ENCODE measurements at regions not wholly inside any gene's neighbourhood (a gene's known extent, or its start where the extent isn't known, plus 50 kb on each side); places are given as distances from the start of the nearest gene placed in this dataset.

- no peaks in the 10 kb centered on the region for H3K9me3 ChIP-seq (ENCODE audit: control insufficient read depth in 4 of 4, low read length in 3 of 4)
- H3K9ac ChIP-seq (ENCODE audit: low read depth in 1 of 2, low read length in 2 of 2) = no peak overlapping the region
- WGBS = 35% methylated on average over 3 of the region's 3 CpGs
- DNase-seq (ENCODE audit: low spot score) = no peak
- no peak overlapping the region for H3K4me3 ChIP-seq (ENCODE audit: low read depth in 1 of 3, low read length in 3 of 3)
- no peaks in the 10 kb centered on the region for H3K36me3 ChIP-seq (ENCODE audit: control insufficient read depth in 4 of 4, insufficient read depth in 3 of 4, low read depth in 1 of 4, low read length in 3 of 4)
- peak overlapping the region; percentile 70 to 90 for H3K27ac ChIP-seq (ENCODE audit: low read depth in 1 of 2, low read length in 2 of 2)
- H3K27me3 ChIP-seq (ENCODE audit: control insufficient read depth in 4 of 4, insufficient read depth in 4 of 4, low read length in 3 of 4) = no peaks in the 10 kb centered on the region
- TF ChIP-seq RAD21 (IDR thresholded peaks at IDR 0.05) = peak; percentile 19 to 43
- TF ChIP-seq REST (IDR thresholded peaks at IDR 0.05) = peak; percentile 38
- peak; percentile 39 for TF ChIP-seq MAX (IDR thresholded peaks at IDR 0.05)
- peak; percentile 40 to 70 for TF ChIP-seq RXRA (IDR thresholded peaks at IDR 0.05)
- peak; percentile 75 for TF ChIP-seq HNF4G (IDR thresholded peaks at IDR 0.05)
- TF ChIP-seq GABPA (IDR thresholded peaks at IDR 0.05 in 1 of 2, conservative IDR thresholded peaks at IDR 0.05 in 1 of 2) = no peak
- no peak for TF ChIP-seq FOXA1 (IDR thresholded peaks at IDR 0.05)
- TF ChIP-seq SP1 (IDR thresholded peaks at IDR 0.05) = peak; percentile 60
- peak; percentile 57 to 91 for TF ChIP-seq JUND (IDR thresholded peaks at IDR 0.05)
- peak; percentile 95 to 98 for TF ChIP-seq HNF4A (conservative IDR thresholded peaks at IDR 0.05)
- peaks cover 4 to 21% (median 17%) of the 10 kb centered on the region in 4 donors for H3K4me1 ChIP-seq (ENCODE audit: control insufficient read depth in 4 of 4, insufficient read depth in 4 of 4, low read length in 3 of 4)
These were observed 200.8 kb downstream of the CNTN3 start for GRCh38 chr3:74413547-74414241.

GRCh38 chr3:74410276-74410941, 204.1 kb downstream of the CNTN3 start:
- 83% methylated on average over 2 of the region's 2 CpGs for whole genome bisulfite sequencing

More at GRCh38 chr3:74410276-74410941, 204.1 kb downstream of the CNTN3 start:
- Histone ChIP-seq H3K4me3 (ENCODE audit: low read depth in 1 of 3, low read length in 3 of 3) (no peak overlapping the region), H3K9me3 (ENCODE audit: control insufficient read depth in 4 of 4, low read length in 3 of 4) (no peaks in the 10 kb centered on the region), H3K4me1 (ENCODE audit: control insufficient read depth in 4 of 4, insufficient read depth in 4 of 4, low read length in 3 of 4) (peaks cover 4 to 21% (median 17%) of the 10 kb centered on the region in 4 donors), H3K27ac (ENCODE audit: low read depth in 1 of 2, low read length in 2 of 2) (no peak overlapping the region), H3K9ac (ENCODE audit: low read depth in 1 of 2, low read length in 2 of 2) (no peak overlapping the region), H3K27me3 (ENCODE audit: control insufficient read depth in 4 of 4, insufficient read depth in 4 of 4, low read length in 3 of 4) (no peaks in the 10 kb centered on the region), H3K36me3 (ENCODE audit: control insufficient read depth in 4 of 4, insufficient read depth in 3 of 4, low read depth in 1 of 4, low read length in 3 of 4) (no peaks in the 10 kb centered on the region)
- no peak for DNase-seq (ENCODE audit: low spot score)
- TF ChIP-seq FOXA2 (IDR thresholded peaks at IDR 0.05) (no peak), JUND (IDR thresholded peaks at IDR 0.05) (no peak), EGR1 (IDR thresholded peaks at IDR 0.05; ENCODE audit: low read depth in 2 of 2) (no peak), HNF4A (conservative IDR thresholded peaks at IDR 0.05) (no peak), MAX (IDR thresholded peaks at IDR 0.05) (no peak), RXRA (IDR thresholded peaks at IDR 0.05) (no peak), SP1 (IDR thresholded peaks at IDR 0.05) (no peak), FOXA1 (IDR thresholded peaks at IDR 0.05) (no peak)
- TF ChIP-seq, protein P1, sequence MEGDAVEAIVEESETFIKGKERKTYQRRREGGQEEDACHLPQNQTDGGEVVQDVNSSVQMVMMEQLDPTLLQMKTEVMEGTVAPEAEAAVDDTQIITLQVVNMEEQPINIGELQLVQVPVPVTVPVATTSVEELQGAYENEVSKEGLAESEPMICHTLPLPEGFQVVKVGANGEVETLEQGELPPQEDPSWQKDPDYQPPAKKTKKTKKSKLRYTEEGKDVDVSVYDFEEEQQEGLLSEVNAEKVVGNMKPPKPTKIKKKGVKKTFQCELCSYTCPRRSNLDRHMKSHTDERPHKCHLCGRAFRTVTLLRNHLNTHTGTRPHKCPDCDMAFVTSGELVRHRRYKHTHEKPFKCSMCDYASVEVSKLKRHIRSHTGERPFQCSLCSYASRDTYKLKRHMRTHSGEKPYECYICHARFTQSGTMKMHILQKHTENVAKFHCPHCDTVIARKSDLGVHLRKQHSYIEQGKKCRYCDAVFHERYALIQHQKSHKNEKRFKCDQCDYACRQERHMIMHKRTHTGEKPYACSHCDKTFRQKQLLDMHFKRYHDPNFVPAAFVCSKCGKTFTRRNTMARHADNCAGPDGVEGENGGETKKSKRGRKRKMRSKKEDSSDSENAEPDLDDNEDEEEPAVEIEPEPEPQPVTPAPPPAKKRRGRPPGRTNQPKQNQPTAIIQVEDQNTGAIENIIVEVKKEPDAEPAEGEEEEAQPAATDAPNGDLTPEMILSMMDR (IDR thresholded peaks at IDR 0.05; ENCODE audit: low read depth, low read length, missing input control) = no peak
- TF ChIP-seq, protein P2, sequence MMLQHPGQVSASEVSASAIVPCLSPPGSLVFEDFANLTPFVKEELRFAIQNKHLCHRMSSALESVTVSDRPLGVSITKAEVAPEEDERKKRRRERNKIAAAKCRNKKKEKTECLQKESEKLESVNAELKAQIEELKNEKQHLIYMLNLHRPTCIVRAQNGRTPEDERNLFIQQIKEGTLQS (IDR thresholded peaks at IDR 0.05) = no peak
